ENCODE measurements at regions not wholly inside any gene's neighbourhood (a gene's known extent, or its start where the extent isn't known, plus 50 kb on each side); places are given as distances from the start of the nearest gene placed in this dataset.

- peak in 1 of 3 experiments; percentile 34 for DNase-seq
Observed at GRCh38 chr13:79803989-79804388, 323.0 kb downstream of the NDFIP2 start.

DNA sequence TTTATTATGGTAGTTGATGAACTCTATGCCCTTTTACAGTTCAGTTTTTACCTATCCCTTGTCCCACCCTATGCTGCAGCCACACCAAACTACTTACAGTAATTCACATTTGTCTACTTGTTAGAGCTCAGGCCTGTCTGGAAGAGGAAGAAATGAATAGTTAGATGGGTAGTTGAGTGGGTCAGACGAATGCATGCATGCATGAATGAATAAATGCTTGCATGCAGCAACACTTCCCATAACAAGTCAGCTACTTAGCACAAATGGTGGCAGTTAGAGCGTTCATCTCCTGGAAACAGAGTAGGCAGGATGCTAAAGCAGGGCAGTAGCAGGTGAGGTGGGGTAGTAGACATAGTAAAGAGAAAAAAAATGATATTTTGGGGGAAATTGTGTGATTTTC, 322.3 kb downstream of the NDFIP2 start:
- DNase-seq = no peak

DNA sequence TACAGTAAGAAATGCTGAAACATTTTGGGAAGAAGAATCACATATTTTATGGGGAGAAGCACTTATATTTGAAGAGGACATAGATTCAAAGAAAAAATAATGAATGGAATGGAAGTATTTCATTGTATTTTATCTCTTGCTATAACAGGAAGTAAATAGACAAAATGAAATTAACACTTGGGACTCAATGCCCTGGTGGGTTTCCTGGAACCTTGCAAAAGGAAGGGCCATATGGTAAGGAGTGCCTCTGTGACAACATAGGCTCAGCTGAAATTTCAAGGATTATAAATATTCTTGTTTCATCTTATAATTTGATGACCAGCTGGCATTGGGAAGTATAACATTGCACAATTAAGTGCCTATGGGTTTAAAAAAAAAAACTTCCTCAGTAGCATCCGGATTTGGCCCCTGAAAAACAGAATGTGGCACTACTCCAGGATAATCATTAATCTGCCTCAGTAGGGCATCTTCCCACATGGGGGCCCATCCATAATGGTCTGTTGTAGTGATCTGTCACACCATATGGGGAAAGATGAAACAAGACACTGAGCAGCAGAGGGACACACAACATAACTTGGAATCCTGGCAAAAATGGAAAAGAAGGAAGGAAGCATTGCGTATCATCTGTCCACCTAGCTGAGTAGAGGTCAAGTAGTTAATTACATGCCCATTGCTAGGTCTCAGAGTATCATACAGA, 321.6 kb downstream of the NDFIP2 start:
- DNase-seq = no peak

DNA sequence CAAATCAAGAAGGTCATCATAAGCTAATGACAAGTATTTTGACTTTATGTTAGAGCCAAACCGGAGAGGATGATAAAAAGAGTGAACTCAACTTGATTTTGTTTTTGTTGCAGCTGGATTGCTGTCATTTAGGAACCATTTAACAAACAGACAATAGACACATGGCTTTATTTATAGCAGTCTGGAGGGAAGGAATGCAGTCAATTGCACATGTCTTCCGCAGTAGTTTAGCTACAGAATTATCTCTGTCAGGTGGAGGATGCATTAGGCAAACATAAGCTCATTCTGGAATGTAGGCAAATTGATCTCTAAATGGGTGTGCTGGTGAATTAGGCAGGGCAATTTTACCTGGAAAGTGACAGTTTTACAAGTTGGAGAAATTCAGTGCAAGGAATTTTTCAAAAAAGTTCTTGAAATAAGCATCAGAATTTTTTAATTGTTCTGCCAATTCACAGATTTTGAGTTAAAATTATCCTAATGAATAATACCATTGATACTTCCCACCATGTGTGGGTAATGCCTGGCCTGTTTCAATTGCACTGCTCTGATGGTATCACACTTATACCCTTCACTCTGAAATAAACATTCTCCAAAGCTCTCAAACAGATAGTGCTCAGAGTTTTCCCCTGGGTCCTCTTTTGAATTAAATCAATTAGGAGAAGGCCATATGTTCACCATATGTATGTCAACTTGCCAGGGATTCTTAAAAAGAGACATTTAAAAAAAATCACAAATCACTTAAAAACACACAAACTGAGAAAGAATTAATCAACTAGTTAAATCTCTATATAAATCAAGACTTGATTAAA, 318.3 kb downstream of the NDFIP2 start:
- DNase-seq = peak in 1 of 3 experiments; percentile 26

GRCh38 chr13:79796136-79796535, 315.2 kb downstream of the NDFIP2 start:
- no peak for DNase-seq

- DNase-seq = no peak
Observed at GRCh38 chr13:79794931-79795330, 314.0 kb downstream of the NDFIP2 start.

- DNase-seq = no peak
Observed at GRCh38 chr13:79792716-79793115, 311.8 kb downstream of the NDFIP2 start.

GRCh38 chr13:79791471-79792042, 310.6 kb downstream of the NDFIP2 start:
- no peak for DNase-seq

DNA sequence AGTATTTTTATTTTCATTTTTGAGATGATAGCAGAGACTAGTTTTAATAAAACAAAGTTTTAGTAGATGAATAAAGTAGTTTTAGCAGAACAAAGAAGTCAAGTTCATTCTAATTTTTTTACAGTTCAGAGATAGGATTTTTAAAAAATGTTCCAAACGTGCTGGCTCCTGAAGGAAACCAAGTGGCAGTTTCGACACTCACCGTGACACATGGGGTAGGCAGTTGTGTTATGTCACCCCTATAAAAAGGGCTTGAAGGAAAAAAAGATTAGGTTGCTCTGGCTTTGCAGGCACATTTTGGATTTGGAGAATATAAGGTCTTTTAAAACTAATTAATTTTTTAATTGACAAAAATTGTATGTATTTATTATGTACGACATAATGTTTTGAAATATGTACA, 305.2 kb downstream of the NDFIP2 start:
- DNase-seq = no peak

GRCh38 chr13:79782541-79783205, 301.7 kb downstream of the NDFIP2 start:
- peak in 2 of 3 experiments; percentile 92 to 98 for DNase-seq

DNA sequence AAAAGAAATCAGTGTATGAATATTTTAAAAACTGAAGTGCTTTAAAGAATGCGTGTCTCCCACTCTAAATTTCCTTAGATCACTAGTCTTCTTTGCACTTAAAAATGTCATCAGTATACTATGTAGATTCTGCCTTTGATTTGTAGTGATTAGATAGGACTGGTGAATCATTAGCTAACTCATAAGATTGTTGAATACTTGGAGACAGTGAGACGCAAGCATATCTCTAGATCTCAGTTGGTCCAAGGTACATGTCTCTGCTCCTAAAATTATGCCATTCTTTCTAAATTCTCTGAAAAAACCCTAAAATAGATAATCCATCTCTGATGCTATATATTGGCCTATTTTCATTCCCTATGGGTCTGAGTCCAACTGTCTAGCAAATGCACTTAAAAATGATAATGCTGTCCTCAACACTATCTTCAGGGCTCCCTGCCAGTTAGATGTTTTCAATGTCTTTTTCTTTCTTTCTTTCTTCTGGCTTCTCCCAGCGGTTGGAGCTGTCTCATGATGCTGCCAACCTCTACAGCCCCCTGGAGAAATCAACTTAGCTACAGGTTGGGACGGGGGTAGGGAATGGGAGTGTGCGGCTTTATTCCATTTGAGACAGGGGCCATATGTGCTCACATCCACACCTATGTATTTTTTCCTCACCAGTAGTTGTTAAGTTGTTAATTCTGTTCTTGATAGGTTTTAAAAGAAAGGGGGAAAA, 301.0 kb downstream of the NDFIP2 start:
- DNase-seq = no peak

GRCh38 chr13:79780240-79780639, 299.3 kb downstream of the NDFIP2 start:
- no peak for DNase-seq

- DNase-seq = no peak
Observed at GRCh38 chr13:79779761-79780160, 298.8 kb downstream of the NDFIP2 start.

DNA sequence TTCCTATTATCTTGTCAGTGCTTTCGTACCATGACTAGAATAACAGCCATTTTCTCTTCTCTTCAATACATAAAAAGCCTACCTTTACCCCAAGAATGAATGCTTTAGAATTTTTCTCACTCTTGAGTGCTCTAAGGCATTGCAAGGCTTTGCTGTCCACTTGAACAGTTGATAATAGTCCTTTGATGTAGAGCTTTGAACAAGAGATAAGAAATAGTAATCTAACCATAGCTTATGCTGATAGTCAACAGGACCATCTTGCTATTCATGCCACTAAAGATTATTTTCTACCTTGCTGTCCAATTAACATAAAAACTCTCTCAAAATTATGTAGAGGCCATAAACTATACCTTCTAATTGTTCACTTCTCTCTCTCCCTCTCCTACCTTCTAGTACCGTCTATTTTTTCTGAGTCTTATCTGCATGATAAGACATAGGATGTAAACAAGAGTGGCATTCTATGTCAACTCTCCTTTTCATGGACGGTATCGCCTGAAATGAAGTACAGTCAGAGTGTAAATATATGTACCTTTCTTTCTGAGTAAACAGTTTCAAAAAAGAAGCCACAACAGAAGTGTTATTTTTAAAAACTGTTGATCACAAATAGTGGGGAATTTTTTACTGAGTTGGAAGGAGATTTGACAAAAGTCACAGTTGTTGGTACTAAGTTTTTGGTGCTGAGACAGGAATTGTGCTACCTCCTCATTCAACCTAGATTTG, 297.9 kb downstream of the NDFIP2 start:
- no peak for DNase-seq

DNA sequence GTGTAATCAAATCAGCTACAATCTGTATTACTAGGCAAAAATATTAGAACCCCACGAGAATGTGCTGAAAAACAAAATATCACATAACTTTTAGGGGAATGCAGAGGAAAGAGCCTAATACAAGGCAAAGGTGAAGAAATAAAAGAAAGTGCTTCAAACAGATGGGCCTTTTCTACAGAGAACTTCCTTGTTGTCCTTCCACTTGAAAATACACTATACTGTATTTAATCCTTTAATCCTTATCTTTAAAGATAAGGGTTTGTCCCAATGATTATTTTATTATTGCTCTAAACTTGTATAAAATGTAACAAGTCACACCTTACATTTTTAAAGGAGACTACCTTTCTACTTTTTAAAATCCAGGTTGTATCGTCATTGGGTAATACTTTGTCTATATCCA, 296.5 kb downstream of the NDFIP2 start:
- DNase-seq = no peak

GRCh38 chr13:79776531-79777295, 295.8 kb downstream of the NDFIP2 start:
- DNase-seq = peak in 2 of 3 experiments; percentile 11 to 56

DNA sequence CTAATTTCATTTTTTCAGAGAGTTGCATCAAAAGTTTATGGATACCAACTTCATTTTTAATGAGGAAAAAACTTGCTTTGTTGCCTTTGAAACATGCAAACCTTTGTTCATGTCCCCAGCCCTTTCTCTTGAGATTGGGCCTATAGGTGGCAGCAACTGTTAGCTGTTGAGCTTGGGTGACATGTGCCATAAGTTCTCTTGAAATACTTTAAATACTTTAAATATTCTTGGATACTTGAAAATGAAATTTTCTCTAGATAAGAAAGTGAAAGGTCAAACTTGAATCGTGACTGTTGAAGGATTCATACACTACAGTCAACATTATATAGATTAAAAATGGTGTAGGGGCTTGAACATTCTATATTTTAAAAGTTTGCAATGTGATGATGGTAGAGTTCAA, 294.9 kb downstream of the NDFIP2 start:
- DNase-seq = peak in 2 of 3 experiments; percentile 8 to 69

DNA sequence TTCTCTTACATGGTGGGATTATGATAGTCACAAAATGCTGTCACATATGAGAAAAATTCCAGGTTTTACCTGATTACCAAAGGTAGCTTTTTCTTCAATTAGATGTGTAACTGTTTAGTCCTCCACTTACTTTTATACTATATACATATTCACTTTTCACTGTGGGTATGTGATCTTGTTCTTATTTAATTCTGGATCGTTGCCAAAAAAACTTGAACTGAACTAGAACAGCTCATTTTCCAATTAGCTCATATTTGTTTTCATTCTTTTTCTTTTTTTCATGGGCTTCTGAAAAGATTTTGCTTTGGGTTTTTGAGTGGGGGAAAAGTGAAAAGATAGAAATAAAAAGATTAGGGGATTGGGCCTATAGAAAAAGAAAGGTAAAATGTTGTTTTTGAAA, 291.9 kb downstream of the NDFIP2 start:
- DNase-seq = peak in 1 of 3 experiments; percentile 20

- no peak for DNase-seq
Observed at GRCh38 chr13:79771493-79771892, 290.5 kb downstream of the NDFIP2 start.

GRCh38 chr13:79770056-79770455, 289.1 kb downstream of the NDFIP2 start:
- DNase-seq = no peak

DNA sequence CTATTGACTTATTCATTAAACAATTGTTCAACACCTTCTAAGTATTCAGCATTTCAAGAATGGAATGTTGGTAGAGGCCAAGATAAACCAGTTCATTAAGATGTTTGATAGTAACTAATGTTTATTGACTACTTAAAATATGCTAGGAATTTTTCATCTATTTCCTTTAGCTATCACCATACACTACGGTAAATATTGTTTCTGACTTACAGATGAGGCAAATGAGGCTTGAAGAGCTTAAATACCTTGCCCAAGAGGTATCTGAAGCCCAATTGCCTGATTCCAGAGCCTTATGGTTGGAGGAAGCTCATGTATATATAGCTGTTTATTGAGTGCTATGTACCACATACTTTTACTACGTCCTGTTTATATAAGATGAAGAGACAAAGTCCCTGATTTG, 286.2 kb downstream of the NDFIP2 start:
- no peak for DNase-seq
